ENCODE measurements at regions not wholly inside any gene's neighbourhood (a gene's known extent, or its start where the extent isn't known, plus 50 kb on each side); places are given as distances from the start of the nearest gene placed in this dataset.

DNA sequence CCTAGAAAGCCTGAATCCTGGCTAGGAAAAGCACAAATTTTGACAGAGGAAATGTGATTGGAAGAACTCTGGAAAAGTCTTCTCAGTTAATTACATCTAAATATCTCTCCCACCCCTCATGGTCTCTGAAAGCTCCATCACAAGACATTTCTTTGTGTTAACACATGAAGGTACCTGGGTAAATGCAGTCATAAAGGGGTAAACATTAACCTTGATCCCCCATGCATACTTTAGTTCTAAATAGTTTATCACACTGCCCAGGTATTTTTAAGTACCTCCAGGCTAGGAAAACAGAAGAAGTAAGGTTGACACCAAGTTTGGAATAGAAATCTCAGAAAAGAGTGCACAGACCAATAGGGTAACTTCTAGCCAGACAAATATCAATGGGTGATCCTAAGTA is 334.5 kb downstream of the PIK3R1 start:
- TF ChIP-seq, protein P1, sequence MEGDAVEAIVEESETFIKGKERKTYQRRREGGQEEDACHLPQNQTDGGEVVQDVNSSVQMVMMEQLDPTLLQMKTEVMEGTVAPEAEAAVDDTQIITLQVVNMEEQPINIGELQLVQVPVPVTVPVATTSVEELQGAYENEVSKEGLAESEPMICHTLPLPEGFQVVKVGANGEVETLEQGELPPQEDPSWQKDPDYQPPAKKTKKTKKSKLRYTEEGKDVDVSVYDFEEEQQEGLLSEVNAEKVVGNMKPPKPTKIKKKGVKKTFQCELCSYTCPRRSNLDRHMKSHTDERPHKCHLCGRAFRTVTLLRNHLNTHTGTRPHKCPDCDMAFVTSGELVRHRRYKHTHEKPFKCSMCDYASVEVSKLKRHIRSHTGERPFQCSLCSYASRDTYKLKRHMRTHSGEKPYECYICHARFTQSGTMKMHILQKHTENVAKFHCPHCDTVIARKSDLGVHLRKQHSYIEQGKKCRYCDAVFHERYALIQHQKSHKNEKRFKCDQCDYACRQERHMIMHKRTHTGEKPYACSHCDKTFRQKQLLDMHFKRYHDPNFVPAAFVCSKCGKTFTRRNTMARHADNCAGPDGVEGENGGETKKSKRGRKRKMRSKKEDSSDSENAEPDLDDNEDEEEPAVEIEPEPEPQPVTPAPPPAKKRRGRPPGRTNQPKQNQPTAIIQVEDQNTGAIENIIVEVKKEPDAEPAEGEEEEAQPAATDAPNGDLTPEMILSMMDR (IDR thresholded peaks at IDR 0.05; ENCODE audit: low read depth, low read length, poor library complexity, severe bottlenecking): no peak
- Histone ChIP-seq H3K27me3 (ENCODE audit: control insufficient read depth, low read length) (no peaks in the 10 kb centered on the region; the same call in 1 of the 2 replicates), H4K20me1 (ENCODE audit: control insufficient read depth, insufficient read depth, low read depth, low read length) (no peaks in the 10 kb centered on the region), H3K79me2 (ENCODE audit: control insufficient read depth, low read length) (no peaks in the 10 kb centered on the region), H3F3A (ENCODE audit: control insufficient read depth, insufficient read depth) (no peaks in the 10 kb centered on the region), H3K9me3 (ENCODE audit: control insufficient read depth, insufficient read depth, low read length) (no peaks in the 10 kb centered on the region), H3K4me2 (ENCODE audit: low read length) (no peak overlapping the region), H3K4me1 (ENCODE audit: control insufficient read depth, low read length) (no peaks in the 10 kb centered on the region), H3K36me3 (ENCODE audit: control insufficient read depth, low read length) (no peaks in the 10 kb centered on the region), H3K27ac (ENCODE audit: low read depth, low read length) (no peak overlapping the region), H3K4me3 (ENCODE audit: low read length) (no peak overlapping the region), H3K9me2 (replicated peaks; ENCODE audit: control insufficient read depth, low read length) (no peaks in the 10 kb centered on the region)

DNA sequence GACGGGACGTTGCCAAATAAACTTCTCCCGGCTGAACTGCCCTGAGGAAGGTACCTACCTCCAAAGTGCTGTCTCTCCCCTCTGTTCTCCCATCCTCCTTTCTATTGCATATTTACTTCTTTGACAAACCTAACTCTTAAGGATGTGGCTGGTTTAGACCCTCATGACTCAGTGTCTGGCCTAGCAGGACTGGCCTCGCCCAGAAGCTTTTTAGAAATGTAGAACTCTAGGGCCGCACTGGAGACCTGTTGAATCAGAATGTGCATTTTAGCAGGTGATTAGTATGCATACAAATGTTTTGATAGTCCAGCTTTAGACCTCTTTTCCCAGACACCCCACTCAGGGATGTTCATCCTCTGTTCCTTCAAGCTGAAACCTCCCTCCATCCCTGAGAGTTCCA is 335.9 kb downstream of the PIK3R1 start:
- no peaks in the 10 kb centered on the region for H3K79me2 ChIP-seq (ENCODE audit: control insufficient read depth, low read length)
- no peaks in the 10 kb centered on the region for H3F3A ChIP-seq (ENCODE audit: control insufficient read depth, insufficient read depth)
- H3K9me2 ChIP-seq (replicated peaks; ENCODE audit: control insufficient read depth, low read length): no peaks in the 10 kb centered on the region
- H3K9me3 ChIP-seq (ENCODE audit: control insufficient read depth, insufficient read depth, low read length): no peaks in the 10 kb centered on the region
- H3K27ac ChIP-seq (ENCODE audit: low read depth, low read length): no peak overlapping the region
- no peak overlapping the region for H3K4me2 ChIP-seq (ENCODE audit: low read length)
- no peaks in the 10 kb centered on the region for H3K36me3 ChIP-seq (ENCODE audit: control insufficient read depth, low read length)
- no peak overlapping the region for H3K4me3 ChIP-seq (ENCODE audit: low read length)
- H3K4me1 ChIP-seq (ENCODE audit: control insufficient read depth, low read length): no peaks in the 10 kb centered on the region
- H3K27me3 ChIP-seq (ENCODE audit: control insufficient read depth, low read length): no peaks in the 10 kb centered on the region
- TF ChIP-seq, protein P1 (IDR thresholded peaks at IDR 0.05; ENCODE audit: low read depth, low read length, poor library complexity, severe bottlenecking): no peak
- TF ChIP-seq EZH2phosphoT487 (IDR thresholded peaks at IDR 0.05; ENCODE audit: borderline replicate concordance, low read length): no peak
- H4K20me1 ChIP-seq (ENCODE audit: control insufficient read depth, insufficient read depth, low read depth, low read length): no peaks in the 10 kb centered on the region

DNA sequence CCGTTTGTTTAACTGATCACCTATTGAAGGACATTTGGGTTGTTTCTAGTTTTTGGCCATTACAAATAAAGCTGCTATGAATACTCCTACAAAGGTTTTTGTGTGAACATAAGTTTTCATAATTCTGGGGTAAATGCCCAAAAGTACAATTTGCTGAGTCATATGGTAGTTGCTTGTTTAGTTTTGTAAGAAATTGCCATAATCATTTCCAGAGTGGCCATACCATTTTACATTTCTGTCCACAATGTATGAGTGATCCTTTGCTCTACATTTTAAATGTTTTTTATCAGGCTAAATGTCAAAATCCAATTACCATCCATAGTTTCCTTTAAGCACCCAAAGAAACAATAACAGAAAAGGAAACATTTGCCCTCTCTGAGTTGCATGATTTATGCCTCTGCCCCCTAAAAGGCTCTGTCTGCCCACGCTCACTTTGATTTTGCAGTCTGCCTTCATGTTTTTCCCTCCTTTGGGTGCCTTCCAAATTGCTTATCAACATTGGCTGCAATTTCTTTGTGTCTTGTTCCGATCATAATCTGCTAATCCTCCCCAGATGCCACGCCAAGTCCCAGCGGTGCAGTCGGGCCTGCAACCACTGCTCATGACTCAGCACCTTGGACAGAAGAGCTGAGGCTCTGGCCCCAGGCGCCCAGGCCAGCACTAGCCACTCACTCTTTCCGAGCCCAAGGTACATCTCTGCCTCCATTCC is 339.2 kb downstream of the PIK3R1 start:
- Histone ChIP-seq H3K36me3 (ENCODE audit: control insufficient read depth, low read length) (no peaks in the 10 kb centered on the region), H3K9me3 (ENCODE audit: control insufficient read depth, insufficient read depth, low read length) (peaks cover 20% of the 10 kb centered on the region), H3K4me1 (ENCODE audit: control insufficient read depth, low read length) (no peaks in the 10 kb centered on the region), H3K9me2 (replicated peaks; ENCODE audit: control insufficient read depth, low read length) (no peaks in the 10 kb centered on the region), H3K4me2 (ENCODE audit: low read length) (no peak overlapping the region), H3K27ac (ENCODE audit: low read depth, low read length) (no peak overlapping the region), H3K27me3 (ENCODE audit: control insufficient read depth, low read length) (no peaks in the 10 kb centered on the region), H4K20me1 (ENCODE audit: control insufficient read depth, insufficient read depth, low read depth, low read length) (no peaks in the 10 kb centered on the region), H3K79me2 (ENCODE audit: control insufficient read depth, low read length) (no peaks in the 10 kb centered on the region), H3F3A (ENCODE audit: control insufficient read depth, insufficient read depth) (no peaks in the 10 kb centered on the region), H3K4me3 (ENCODE audit: low read length) (no peak overlapping the region)
- TF ChIP-seq, protein P1 (IDR thresholded peaks at IDR 0.05; ENCODE audit: low read depth, low read length, poor library complexity, severe bottlenecking): no peak
- TF ChIP-seq EZH2phosphoT487 (IDR thresholded peaks at IDR 0.05; ENCODE audit: borderline replicate concordance, low read length): no peak

All from DOHH2 (cell line).